D341Med (cell line): ENCODE measurements at regions not wholly inside any gene's neighbourhood (a gene's known extent, or its start where the extent isn't known, plus 50 kb on each side); places are given as distances from the start of the nearest gene placed in this dataset.

ENCODE experiments used
- DNase-seq: peaks from one replicate; pipeline ENCODE4 v3.0.0; 2012; ENCODE audit warnings: low spot score

- no peak for DNase-seq
Measured at GRCh38 chr6:8276148-8276547, 159.2 kb downstream of the SLC35B3 start.

- DNase-seq = no peak
Measured at GRCh38 chr6:8275667-8276066, 159.7 kb downstream of the SLC35B3 start.

DNA sequence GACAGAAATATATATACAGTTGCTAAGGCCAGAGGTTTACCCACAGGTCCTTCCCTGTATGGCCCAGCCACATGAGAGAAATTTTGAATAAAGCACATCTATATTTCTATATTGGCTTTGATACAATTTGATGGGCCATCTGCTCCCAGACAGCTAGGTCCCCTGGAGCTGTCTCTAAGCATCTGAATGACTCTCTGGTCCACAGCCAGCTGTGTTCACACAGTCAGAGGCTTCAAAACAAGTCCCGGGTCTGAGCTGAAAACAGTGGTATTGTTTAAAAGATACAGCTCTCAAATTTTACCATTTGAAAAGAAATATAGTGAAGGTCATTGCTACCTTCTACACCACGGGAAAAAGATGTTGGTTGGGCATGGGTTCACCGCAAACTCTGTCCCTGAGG lies 161.1 kb downstream of the SLC35B3 start:
- DNase-seq = no peak

DNA sequence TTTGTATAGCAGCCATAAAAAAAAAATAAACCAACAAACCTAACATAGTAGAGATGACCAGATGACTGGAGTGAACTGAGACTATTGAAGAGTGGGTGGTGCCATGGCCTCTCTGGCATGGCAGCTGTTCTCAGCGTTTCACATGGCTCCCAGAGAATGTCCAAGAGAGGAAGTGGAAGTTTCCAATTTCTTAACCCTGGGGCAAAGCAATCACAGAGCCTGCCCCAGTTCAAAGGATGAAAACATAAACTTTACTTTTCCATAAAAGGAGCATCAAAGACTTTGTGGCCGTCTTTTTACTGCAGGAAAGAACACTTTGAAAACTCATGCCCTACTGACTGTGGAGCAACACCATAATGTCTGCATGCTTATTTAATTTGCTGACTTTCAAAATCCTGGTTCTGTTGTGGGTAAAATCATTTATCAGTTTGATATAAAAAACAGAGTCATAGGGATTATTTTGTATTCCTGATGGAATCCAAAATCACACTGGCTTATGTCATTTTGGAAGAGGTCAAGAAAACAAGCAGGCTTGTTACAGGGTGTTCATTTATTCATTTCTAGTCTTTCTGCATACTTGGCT lies 165.4 kb downstream of the SLC35B3 start:
- DNase-seq = no peak

GRCh38 chr6:8269094-8269493 lies 166.3 kb downstream of the SLC35B3 start:
- DNase-seq = no peak

- no peak for DNase-seq
Measured at GRCh38 chr6:8268606-8269005, 166.3 kb upstream of the EEF1E1 start.

DNA sequence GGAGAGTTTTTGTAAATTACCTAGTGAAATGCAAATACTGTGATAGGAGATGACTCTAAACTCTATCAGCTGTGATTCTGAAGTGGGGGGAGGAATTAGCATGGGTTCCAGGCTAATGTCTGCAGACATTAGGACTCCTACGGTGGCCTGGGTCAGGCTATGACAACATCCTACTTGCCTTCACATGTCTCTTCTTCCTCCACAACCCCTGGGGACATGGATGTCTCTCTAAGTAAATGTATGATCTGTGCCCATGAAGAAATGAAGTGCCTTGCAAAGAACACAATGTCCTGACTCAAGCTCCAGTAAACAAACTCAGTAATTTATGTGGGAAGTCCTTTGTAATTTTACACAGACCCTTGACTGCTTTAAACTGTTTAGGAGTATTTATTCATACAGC lies 165.8 kb upstream of the EEF1E1 start:
- DNase-seq = no peak

DNA sequence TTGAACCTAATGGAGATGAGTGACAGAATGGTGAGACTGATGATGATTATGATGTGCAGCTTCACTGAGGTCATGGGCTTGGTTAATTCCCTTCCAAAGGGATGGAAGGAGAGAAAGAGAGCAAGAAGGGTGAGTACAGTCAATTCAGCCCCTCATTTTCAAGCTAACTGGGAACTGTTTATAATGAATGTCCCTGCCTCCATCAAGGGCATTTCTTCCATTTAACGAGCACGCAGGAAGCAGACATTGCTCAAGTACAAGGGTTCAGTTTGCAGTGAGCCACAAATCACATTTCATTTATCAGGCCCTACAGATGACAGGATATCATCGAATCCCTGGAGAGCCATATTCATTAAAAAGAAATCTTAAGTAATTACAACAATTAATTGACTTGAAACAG lies 158.3 kb upstream of the EEF1E1 start:
- no peak for DNase-seq

GRCh38 chr6:8246403-8246802 lies 144.1 kb upstream of the EEF1E1 start:
- DNase-seq = no peak

DNA sequence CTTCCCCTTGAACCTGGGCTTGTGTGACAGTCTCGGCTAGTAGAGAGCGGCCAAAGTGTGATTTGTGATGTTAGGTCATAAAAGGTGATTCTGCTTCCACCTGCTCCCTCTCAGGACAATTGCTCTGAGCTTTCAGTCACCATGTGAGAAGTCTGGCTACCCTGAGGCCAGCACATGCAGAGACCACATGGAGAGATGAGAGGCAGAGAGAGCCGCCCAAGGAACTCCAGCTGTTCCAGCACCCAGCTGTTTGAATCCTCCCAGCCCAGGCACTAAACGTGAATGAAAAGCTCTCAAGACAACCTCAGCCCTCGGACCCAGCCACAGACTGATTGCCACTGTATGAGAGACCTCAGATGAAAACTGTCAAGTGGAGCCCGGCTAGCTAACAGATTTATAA lies 143.4 kb upstream of the EEF1E1 start:
- no peak for DNase-seq

- DNase-seq = no peak
Measured at GRCh38 chr6:8243475-8243874, 141.1 kb upstream of the EEF1E1 start.

- no peak for DNase-seq
Measured at GRCh38 chr6:8242885-8243284, 140.5 kb upstream of the EEF1E1 start.

- no peak for DNase-seq
Measured at GRCh38 chr6:8240301-8240700, 138.0 kb upstream of the EEF1E1 start.

DNA sequence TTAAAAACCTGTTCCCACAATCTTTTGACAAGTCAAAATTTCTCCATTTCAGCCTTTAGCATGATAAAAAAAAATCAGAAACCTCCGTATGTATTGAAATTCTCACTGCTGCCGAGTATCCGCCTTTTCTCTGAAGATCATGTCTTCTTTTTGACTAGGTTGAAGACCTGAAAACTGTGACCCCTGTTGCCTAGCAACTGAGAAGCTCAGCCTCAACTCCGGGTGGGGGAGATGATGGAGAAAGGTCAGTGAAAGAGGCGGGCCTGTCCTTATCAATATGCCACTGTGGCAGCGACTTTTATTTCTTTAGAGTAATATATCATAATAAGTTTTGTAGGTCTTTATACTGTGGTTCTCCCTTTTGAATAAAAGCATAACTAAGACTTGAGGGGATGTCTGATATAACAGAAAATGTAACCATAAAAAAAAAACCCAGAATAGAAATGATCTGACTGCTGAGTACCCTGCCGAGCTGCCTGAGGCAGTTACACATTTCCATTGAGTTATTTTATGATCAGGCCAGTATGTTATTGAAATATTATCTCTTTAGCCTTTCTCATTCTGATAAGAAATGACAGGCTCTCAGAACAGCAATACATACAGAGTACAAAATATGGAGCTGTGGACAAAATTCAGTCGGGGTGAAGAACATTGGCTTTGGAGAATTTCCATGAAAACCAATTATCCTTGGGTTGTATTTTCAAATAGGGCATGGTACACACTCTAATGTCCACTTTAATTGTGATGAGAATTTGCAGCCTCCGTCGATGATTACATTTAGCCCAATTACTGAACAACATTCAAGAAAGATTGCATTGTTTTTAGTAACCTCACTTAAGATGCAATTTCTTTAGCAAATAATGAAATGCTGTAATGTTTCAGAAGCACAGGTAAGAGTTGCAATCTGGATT lies 136.7 kb upstream of the EEF1E1 start:
- no peak for DNase-seq

GRCh38 chr6:8237668-8238067 lies 135.3 kb upstream of the EEF1E1 start:
- DNase-seq = no peak

DNA sequence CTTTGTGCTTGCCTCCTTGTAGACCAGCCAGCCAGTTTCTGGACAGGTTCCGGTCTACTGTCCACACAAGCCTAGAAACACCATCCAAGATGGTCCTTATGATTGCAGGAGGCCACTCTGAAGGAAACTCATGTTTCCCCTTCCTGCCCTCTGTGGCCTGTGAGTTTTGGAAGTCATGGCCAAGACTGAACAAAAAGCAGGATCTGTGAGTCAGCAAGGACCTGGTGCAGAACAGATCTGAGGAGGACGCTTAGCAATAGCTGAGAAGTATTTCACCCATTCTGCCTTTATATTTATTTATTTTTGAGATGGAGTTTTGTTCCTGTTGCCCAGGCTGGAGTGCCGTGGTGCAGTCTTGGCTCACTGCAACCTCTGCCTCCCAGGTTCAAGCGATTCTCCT lies 134.6 kb upstream of the EEF1E1 start:
- DNase-seq = no peak

DNA sequence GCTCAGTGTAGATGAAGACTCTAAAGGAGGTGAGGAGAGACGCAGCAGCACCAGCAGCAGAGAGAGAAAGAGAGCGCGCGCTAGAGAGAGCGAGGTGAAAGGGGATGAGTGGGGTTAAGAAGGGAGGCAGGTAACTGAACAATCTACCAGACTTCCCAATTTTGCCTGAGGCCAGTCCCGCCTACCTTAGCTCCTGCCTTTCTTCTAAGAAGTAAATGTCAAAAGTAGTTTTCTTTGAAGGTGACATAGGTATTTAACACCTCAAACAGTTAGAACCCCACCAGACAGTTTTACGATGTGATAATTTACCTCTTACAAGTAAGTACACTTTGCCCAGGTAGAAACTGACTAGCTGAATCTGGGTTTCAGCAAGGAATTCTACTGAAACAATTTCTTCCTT lies 132.0 kb upstream of the EEF1E1 start:
- no peak for DNase-seq

GRCh38 chr6:8231956-8232355 lies 129.6 kb upstream of the EEF1E1 start:
- no peak for DNase-seq

GRCh38 chr6:8229915-8230756 lies 127.8 kb upstream of the EEF1E1 start:
- no peak for DNase-seq

GRCh38 chr6:8225113-8225512 lies 122.8 kb upstream of the EEF1E1 start:
- DNase-seq = no peak

GRCh38 chr6:8223678-8224077 lies 121.3 kb upstream of the EEF1E1 start:
- no peak for DNase-seq

GRCh38 chr6:8219352-8219943 lies 117.1 kb upstream of the EEF1E1 start:
- DNase-seq = peak; percentile 44
